Activated CD8-positive, alpha-beta T cell treated with anti-CD3 and anti-CD28 coated beads, Interleukin-2, amount 10 ng/mL, durations not matched to agents 7 days and 5 days (primary cell): ENCODE measurements at regions not wholly inside any gene's neighbourhood (a gene's known extent, or its start where the extent isn't known, plus 50 kb on each side); places are given as distances from the start of the nearest gene placed in this dataset.
"Not testable (repeated sequence)": the region's sequence is repeated elsewhere in the genome, so short reads cannot be mapped to it uniquely, and the experiment has no call there.

Experiments used
- ATAC-seq: fragments of 150-1000 bp; cut with Tn5 transposase; one replicate; pipeline ENCODE4 v1.10.0; 2021; ENCODE audit warnings: moderate library complexity
- CTCF ChIA-PET: fragments of 350-600 bp; sonication (Branson Sonifier 250); formaldehyde crosslinking; loops from one replicate; lab custom pipeline; 2021; ENCODE audit warnings: antibody characterized with exemption; lab: Charles Lee
- POLR2A ChIA-PET: fragments of 350-600 bp; sonication (Branson Sonifier 250); formaldehyde crosslinking; loops from one replicate; lab custom pipeline; 2021; ENCODE audit warnings: antibody characterized with exemption; lab: Charles Lee
- DNase-seq: peaks from one replicate; pipeline ENCODE4 v3.0.0-alpha.2; 2020
- H3K27ac Mint-ChIP-seq: one replicate; pipeline ENCODE4 v1.8.0; 2021; ENCODE audit warnings: mild to moderate bottlenecking, mixed read lengths
- H3K27me3 Mint-ChIP-seq: one replicate; pipeline ENCODE4 v1.8.0; 2021; ENCODE audit warnings: low read depth, mixed read lengths
- H3K36me3 Mint-ChIP-seq: one replicate; pipeline ENCODE4 v1.8.0; 2021; ENCODE audit warnings: low read depth, mixed read lengths
- H3K4me1 Mint-ChIP-seq: one replicate; pipeline ENCODE4 v1.8.0; 2021; ENCODE audit warnings: low read depth, mixed read lengths
- H3K4me3 Mint-ChIP-seq: one replicate; pipeline ENCODE4 v1.8.0; 2021; ENCODE audit warnings: mild to moderate bottlenecking, mixed read lengths
- H3K9me3 Mint-ChIP-seq: one replicate; pipeline ENCODE4 v1.8.0; 2022; ENCODE audit warnings: mixed read lengths; ENCODE audit not compliant: insufficient read depth

DNA sequence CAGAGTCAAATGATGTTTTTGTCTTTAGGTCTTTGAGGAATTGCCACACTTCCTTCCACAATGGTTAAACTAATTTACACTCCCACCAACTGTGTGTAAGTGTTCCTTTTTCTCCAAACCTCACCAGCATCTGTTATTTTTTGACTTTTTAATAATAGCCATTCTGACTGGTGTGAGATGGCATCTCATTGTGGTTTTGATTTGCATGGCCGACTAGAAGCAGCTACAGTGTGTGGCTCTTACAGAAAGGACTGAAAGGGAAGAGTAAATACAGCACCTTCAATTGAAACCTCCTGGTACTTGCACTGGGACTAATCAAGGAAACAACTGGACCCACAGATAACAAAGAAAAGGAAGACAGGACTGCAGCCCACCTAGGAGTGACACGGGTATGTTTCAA is 668.0 kb upstream of the RGS18 start:
- no peaks in the 10 kb centered on the region for H3K9me3 Mint-ChIP-seq
- POLR2A ChIA-PET = no interaction called here
- no peaks in the 10 kb centered on the region for H3K27me3 Mint-ChIP-seq
- DNase-seq (no peak), ATAC-seq (no peak)
- H3K4me1 Mint-ChIP-seq = no peaks in the 10 kb centered on the region
- no peaks in the 10 kb centered on the region for H3K36me3 Mint-ChIP-seq
- CTCF ChIA-PET = no interaction called here
- no peak overlapping the region for H3K27ac Mint-ChIP-seq
- H3K4me3 Mint-ChIP-seq = no peak overlapping the region

DNA sequence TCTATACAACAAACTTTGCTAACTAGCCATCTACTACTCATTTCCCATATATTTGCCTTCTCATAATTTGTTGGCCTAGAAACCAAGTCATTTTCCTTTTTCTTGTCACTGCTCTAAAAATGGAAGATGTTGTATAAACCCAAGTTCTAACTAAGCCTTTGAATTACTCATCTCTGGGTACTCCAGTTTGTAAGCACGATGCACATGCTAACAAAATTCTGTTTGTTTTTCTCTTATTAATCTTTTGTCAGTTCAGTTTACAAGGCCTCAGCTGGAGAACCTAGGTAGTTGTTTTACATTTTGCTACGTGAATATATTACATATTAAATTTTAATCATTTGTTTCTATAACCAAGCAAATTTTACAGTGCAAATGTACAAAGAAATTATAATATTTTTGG is 663.2 kb upstream of the RGS18 start:
- Mint-ChIP-seq H3K36me3 (no peaks in the 10 kb centered on the region), H3K9me3 (no peaks in the 10 kb centered on the region), H3K27ac (no peak overlapping the region), H3K4me1 (no peaks in the 10 kb centered on the region), H3K4me3 (no peak overlapping the region), H3K27me3 (no peaks in the 10 kb centered on the region)
- ATAC-seq = no peak
- no peak for DNase-seq
- ChIA-PET CTCF (no interaction called here), POLR2A (no interaction called here)

DNA sequence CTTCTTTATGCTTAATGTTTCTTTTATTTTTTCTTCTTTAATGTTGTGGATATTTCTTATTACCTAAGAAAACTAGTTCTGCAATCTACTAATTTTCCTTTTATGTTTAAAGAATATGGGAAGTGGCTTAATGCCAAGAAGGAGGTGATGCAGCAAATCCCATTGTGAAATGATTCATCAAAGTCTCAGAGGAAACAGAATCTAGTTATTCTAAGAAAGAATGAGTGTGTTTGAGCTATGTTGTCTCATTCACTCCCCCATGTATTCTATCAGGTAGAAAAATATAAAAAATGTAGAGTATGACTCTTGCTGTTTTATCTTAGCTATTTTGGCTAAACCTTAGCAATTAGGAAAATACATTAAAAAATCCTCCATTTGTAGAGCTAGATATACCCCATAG is 659.9 kb upstream of the RGS18 start:
- DNase-seq = no peak
- Mint-ChIP-seq H3K36me3 (no peaks in the 10 kb centered on the region), H3K9me3 (no peaks in the 10 kb centered on the region), H3K4me3 (no peak overlapping the region), H3K27me3 (no peaks in the 10 kb centered on the region), H3K4me1 (no peaks in the 10 kb centered on the region), H3K27ac (no peak overlapping the region)
- ChIA-PET POLR2A (no interaction called here), CTCF (no interaction called here)
- no peak for ATAC-seq

DNA sequence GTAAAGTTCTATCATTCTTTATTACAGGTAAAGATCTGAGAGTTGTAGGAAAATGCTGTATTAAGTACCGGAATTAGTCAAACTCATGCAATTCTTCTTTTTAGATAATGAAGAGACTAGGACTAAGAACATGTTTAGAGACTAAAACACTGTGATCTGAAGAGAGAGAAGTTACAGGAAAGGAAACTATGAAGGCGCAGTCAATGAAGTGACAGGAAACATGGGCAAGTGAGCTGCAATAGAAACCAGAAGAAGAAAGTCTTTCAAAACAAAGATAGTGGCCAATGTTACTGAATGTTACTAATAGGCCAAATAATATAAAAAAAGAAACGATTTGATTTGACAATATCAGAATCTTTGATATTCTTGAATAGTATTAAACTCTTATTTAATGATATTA is 659.4 kb upstream of the RGS18 start:
- H3K4me3 Mint-ChIP-seq = no peak overlapping the region
- CTCF ChIA-PET = no interaction called here
- no peak for DNase-seq

DNA sequence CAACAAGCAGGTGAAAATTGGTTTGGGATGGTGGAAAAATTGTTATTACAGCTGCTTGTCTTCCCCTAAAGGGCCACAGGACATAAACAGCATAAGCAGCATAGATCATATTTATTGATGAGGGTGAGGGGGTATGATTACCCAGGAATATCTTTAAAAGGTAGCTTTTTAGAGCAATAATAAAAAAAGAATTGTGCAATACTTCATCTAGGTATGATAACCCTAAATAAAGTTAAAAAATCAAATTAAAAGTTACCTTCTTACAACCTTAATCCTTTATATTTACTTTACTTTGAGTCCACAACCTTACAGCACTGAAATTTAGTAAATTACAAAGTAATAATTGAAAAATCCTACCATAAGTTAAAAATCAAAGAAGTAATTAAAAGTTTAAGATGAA is 653.3 kb upstream of the RGS18 start:
- DNase-seq = no peak
- Mint-ChIP-seq H3K36me3 (no peaks in the 10 kb centered on the region), H3K27me3 (no peaks in the 10 kb centered on the region), H3K4me1 (no peaks in the 10 kb centered on the region), H3K9me3 (peaks cover 6% of the 10 kb centered on the region), H3K27ac (no peak overlapping the region), H3K4me3 (no peak overlapping the region)
- ATAC-seq = no peak
- ChIA-PET POLR2A (no interaction called here), CTCF (no interaction called here)

More for the DNA sequence above, 659.4 kb upstream of the RGS18 start:
- Mint-ChIP-seq H3K4me1 (no peaks in the 10 kb centered on the region), H3K36me3 (no peaks in the 10 kb centered on the region), H3K27ac (no peak overlapping the region), H3K27me3 (no peaks in the 10 kb centered on the region), H3K9me3 (no peaks in the 10 kb centered on the region)
- no peak for ATAC-seq
- POLR2A ChIA-PET = no interaction called here

DNA sequence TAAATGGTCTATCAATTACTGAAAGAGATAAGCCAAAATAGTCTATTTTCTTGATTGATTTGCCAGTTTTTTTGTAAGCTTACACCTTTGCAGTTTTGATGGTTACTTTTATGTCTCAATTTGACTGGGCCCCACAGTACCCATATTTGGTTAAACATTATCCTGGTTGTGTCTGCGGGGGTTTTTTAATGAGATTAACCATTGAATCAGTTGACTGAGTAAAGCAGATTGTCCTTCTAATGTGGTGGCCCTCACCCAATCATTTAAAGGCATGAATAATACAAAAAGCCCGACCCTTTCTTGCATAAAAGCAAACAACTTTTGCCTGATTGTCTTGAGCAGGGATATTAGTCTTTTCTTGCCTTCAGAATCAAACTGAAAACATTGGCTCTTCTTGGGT is 650.0 kb upstream of the RGS18 start:
- peaks cover 27% of the 10 kb centered on the region for H3K9me3 Mint-ChIP-seq
- POLR2A ChIA-PET = no interaction called here
- ATAC-seq (no peak), DNase-seq (no peak)
- H3K27ac Mint-ChIP-seq = no peak overlapping the region
- no peak overlapping the region for H3K4me3 Mint-ChIP-seq
- H3K4me1 Mint-ChIP-seq = no peaks in the 10 kb centered on the region
- H3K27me3 Mint-ChIP-seq = no peaks in the 10 kb centered on the region
- CTCF ChIA-PET = no interaction called here
- H3K36me3 Mint-ChIP-seq = no peaks in the 10 kb centered on the region

DNA sequence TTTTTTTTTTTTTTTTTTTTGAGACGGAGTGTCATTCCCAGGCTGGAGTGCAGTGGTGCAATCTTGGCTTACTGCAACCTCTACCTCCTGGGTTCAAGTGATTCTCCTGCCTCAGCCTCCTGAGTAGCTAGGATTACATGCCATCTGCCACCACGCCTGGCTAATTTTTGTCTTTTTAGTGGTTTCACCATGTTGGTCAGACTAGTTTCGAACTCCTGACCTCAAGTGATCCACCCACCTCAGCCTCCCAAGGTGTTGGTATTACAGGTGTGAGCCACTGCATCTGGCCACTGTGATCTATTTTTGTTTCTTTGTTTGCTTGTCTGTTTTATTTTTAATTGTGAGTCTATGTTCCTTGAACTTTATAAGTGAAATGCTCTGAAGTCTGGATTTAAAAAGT is 646.8 kb upstream of the RGS18 start:
- peaks cover 32% of the 10 kb centered on the region for H3K9me3 Mint-ChIP-seq
- H3K4me1 Mint-ChIP-seq, CTCF ChIA-PET, H3K27ac Mint-ChIP-seq, H3K36me3 Mint-ChIP-seq, POLR2A ChIA-PET, H3K27me3 Mint-ChIP-seq, H3K4me3 Mint-ChIP-seq, DNase-seq, ATAC-seq: not testable (repeated sequence)

DNA sequence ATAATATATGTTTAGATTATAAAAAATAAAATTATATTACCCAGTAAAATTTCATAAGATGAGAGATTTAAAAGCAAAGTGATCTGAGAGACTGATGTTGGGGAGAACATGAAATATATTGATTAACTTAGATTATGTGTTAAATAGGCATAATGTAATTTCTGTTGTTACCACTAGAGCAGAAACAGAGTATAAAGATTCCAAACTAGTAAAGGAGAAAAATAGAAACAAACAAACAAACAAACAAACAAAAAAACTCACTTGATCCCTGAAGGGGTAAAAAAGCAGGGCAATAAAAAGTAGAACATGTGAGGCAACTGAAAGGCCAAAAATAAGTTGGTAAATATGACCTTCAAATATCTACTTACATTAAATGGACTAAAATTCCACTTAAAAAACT is 640.4 kb upstream of the RGS18 start:
- no peaks in the 10 kb centered on the region for H3K36me3 Mint-ChIP-seq
- H3K9me3 Mint-ChIP-seq = peaks cover 27% of the 10 kb centered on the region
- H3K27me3 Mint-ChIP-seq = no peaks in the 10 kb centered on the region
- H3K27ac Mint-ChIP-seq = no peak overlapping the region
- ChIA-PET CTCF (no interaction called here), POLR2A (no interaction called here)
- DNase-seq = no peak
- no peaks in the 10 kb centered on the region for H3K4me1 Mint-ChIP-seq
- no peak overlapping the region for H3K4me3 Mint-ChIP-seq
- ATAC-seq = no peak

DNA sequence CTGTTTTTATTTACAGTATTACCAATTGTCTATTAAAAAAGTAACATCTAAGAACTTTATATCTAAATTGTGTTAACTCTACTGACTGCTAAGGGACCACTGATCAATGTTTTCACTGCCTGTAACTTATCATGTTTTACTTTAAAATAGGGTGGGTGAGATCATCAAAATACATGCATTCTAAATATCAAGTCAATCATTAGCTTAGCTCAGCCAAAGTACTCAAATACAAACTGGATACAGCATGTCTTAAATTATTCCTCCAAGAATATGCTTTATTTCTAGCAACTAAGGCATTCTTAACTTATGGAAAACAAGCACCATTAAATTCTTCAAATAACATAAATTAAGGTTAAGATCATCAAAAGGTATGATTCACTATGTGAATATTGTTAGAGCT is 638.7 kb upstream of the RGS18 start:
- ChIA-PET POLR2A (no interaction called here), CTCF (no interaction called here)
- ATAC-seq = no peak

DNA sequence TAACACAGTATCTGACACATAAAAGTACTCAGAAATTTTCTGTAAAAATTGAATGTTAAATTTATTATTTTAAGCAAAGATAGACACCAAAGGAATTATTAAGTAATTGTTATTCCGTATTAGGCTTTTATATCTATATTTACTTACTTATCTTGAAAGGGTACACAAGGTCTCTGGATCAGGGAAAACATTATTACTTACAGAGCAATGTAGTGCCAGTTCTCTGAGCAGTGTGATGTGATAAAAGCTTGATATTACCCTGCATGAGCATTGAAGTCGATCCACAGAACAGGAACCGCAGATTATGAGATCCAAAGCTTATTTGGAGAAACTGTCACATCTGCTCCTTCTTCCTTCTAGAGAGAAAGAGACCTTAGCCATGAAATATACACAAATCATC is 637.9 kb upstream of the RGS18 start:
- Mint-ChIP-seq H3K27me3 (no peaks in the 10 kb centered on the region), H3K36me3 (no peaks in the 10 kb centered on the region), H3K4me3 (no peak overlapping the region), H3K9me3 (peaks cover 16% of the 10 kb centered on the region), H3K27ac (no peak overlapping the region), H3K4me1 (no peaks in the 10 kb centered on the region)
- ChIA-PET POLR2A (no interaction called here), CTCF (no interaction called here)
- DNase-seq (no peak), ATAC-seq (no peak)

More for the DNA sequence above, 638.7 kb upstream of the RGS18 start:
- H3K36me3 Mint-ChIP-seq = no peaks in the 10 kb centered on the region
- no peak for DNase-seq
- H3K27me3 Mint-ChIP-seq = no peaks in the 10 kb centered on the region
- no peak overlapping the region for H3K4me3 Mint-ChIP-seq
- no peaks in the 10 kb centered on the region for H3K4me1 Mint-ChIP-seq
- no peak overlapping the region for H3K27ac Mint-ChIP-seq
- peaks cover 16% of the 10 kb centered on the region for H3K9me3 Mint-ChIP-seq

DNA sequence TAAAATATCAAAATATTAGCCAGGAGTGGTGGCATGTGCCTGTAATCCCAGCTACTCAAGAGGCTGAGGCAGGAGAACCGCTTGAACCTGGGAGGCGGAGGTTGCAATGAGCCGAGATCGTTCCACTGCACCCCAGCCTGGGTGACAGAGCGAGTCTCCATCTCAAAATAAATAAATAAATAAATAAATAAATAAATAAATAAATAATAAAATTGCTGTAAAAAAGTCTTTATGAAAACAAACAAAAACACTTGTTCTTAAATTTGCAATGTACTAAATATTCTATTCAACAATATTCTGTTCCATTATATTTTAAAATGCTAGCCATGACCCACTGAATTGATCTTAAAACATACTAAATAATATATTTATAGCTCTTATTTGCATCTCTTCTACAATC is 632.3 kb upstream of the RGS18 start:
- H3K36me3 Mint-ChIP-seq, CTCF ChIA-PET, H3K4me1 Mint-ChIP-seq, H3K9me3 Mint-ChIP-seq, ATAC-seq, H3K4me3 Mint-ChIP-seq, DNase-seq, POLR2A ChIA-PET, H3K27ac Mint-ChIP-seq, H3K27me3 Mint-ChIP-seq: not testable (repeated sequence)

DNA sequence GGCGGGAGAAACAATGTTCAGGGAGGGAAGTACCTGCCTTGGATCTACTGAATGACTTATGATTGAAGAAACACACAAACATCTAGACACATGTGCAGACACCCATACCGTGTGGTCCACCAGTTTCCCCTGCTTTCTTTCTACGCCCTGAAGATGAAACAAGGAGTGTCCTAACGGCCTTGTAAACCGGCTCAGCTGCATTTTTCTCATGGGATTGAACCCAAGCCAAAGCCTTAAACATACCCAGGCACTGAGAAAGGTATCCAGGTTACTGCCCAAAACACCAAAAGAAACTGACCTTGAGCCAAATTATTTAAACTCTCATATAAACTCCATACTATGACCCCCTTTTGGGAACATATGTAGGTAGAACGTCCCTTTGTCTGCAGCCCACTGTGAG is 630.0 kb upstream of the RGS18 start:
- Mint-ChIP-seq H3K4me1 (no peaks in the 10 kb centered on the region), H3K9me3 (no peaks in the 10 kb centered on the region), H3K4me3 (no peak overlapping the region), H3K36me3 (no peaks in the 10 kb centered on the region), H3K27me3 (no peaks in the 10 kb centered on the region), H3K27ac (no peak overlapping the region)
- DNase-seq (no peak), ATAC-seq (no peak)
- ChIA-PET CTCF (no interaction called here), POLR2A (no interaction called here)

DNA sequence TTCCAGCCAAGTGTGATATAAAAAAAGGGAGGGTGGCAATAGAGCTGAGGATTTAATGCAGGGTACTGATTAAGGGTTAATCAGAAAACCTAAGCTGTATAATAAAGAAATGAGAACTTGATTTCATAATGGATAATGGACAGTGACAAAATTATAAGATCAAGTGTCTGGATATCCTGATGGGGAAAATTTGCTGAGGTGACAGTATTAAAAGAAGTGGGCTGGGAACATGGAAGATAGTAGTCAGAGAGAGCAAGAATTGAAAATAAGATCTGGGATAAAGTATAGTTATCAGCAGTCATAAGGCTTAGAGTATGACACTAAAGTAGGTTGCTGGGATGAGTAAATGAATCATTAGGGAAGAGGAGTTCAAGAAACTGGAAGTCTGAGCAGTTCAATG is 627.3 kb upstream of the RGS18 start:
- no peaks in the 10 kb centered on the region for H3K36me3 Mint-ChIP-seq
- ChIA-PET CTCF (no interaction called here), POLR2A (no interaction called here)
- no peaks in the 10 kb centered on the region for H3K4me1 Mint-ChIP-seq
- H3K4me3 Mint-ChIP-seq = no peak overlapping the region
- no peak overlapping the region for H3K27ac Mint-ChIP-seq
- ATAC-seq (no peak), DNase-seq (no peak)
- peaks cover 9% of the 10 kb centered on the region for H3K9me3 Mint-ChIP-seq
- no peaks in the 10 kb centered on the region for H3K27me3 Mint-ChIP-seq
